ENCODE measurements at regions not wholly inside any gene's neighbourhood (a gene's known extent, or its start where the extent isn't known, plus 50 kb on each side); places are given as distances from the start of the nearest gene placed in this dataset.

- H3K4me3 ChIP-seq (ENCODE audit: control insufficient read depth, low read depth, low read length) = no peak overlapping the region
- no peak for DNase-seq (ENCODE audit: low read depth)
- no peak for TF ChIP-seq CTCF (conservative IDR thresholded peaks at IDR 0.05; ENCODE audit: control insufficient read depth, insufficient read depth, low read depth, low read length)
These were observed 430.0 kb downstream of the FAM181B start for GRCh38 chr11:82303671-82304070.

- no peak for DNase-seq (ENCODE audit: low read depth)
- TF ChIP-seq CTCF (conservative IDR thresholded peaks at IDR 0.05; ENCODE audit: control insufficient read depth, insufficient read depth, low read depth, low read length) = no peak
- H3K4me3 ChIP-seq (ENCODE audit: control insufficient read depth, low read depth, low read length) = no peak overlapping the region
These were observed 445.2 kb downstream of the FAM181B start for GRCh38 chr11:82288471-82288870.

GRCh38 chr11:82270870-82271269, 462.8 kb downstream of the FAM181B start:
- no peak for DNase-seq (ENCODE audit: low read depth)
- TF ChIP-seq CTCF (conservative IDR thresholded peaks at IDR 0.05; ENCODE audit: control insufficient read depth, insufficient read depth, low read depth, low read length) = no peak

GRCh38 chr11:82268627-82269026, 465.0 kb downstream of the FAM181B start:
- no peak for TF ChIP-seq CTCF (conservative IDR thresholded peaks at IDR 0.05; ENCODE audit: control insufficient read depth, insufficient read depth, low read depth, low read length)
- DNase-seq (ENCODE audit: low read depth) = no peak
- H3K4me3 ChIP-seq (ENCODE audit: control insufficient read depth, low read depth, low read length) = no peak overlapping the region

More at GRCh38 chr11:82270870-82271269, 462.8 kb downstream of the FAM181B start:
- H3K4me3 ChIP-seq (ENCODE audit: control insufficient read depth, low read depth, low read length) = no peak overlapping the region

- no peak for TF ChIP-seq CTCF (conservative IDR thresholded peaks at IDR 0.05; ENCODE audit: control insufficient read depth, insufficient read depth, low read depth, low read length)
- DNase-seq (ENCODE audit: low read depth) = no peak
- no peak overlapping the region for H3K4me3 ChIP-seq (ENCODE audit: control insufficient read depth, low read depth, low read length)
These were observed 466.5 kb downstream of the FAM181B start for GRCh38 chr11:82267186-82267585.

- TF ChIP-seq CTCF (conservative IDR thresholded peaks at IDR 0.05; ENCODE audit: control insufficient read depth, insufficient read depth, low read depth, low read length) = no peak
- no peak for DNase-seq (ENCODE audit: low read depth)
- H3K4me3 ChIP-seq (ENCODE audit: control insufficient read depth, low read depth, low read length) = no peak overlapping the region
These were observed 472.3 kb downstream of the FAM181B start for GRCh38 chr11:82261367-82261766.

GRCh38 chr11:82250047-82250446, 483.6 kb downstream of the FAM181B start:
- no peak for DNase-seq (ENCODE audit: low read depth)
- TF ChIP-seq CTCF (conservative IDR thresholded peaks at IDR 0.05; ENCODE audit: control insufficient read depth, insufficient read depth, low read depth, low read length) = no peak
- no peak overlapping the region for H3K4me3 ChIP-seq (ENCODE audit: control insufficient read depth, low read depth, low read length)

Data from fibroblast of mammary gland (primary cell).